OCI-M2 (cell line): ENCODE measurements at regions not wholly inside any gene's neighbourhood (a gene's known extent, or its start where the extent isn't known, plus 50 kb on each side); places are given as distances from the start of the nearest gene placed in this dataset.
"Not testable (repeated sequence)": the region's sequence is repeated elsewhere in the genome, so short reads cannot be mapped to it uniquely, and the experiment has no call there.

Experiments used
- DNase-seq: peaks from one replicate; lab custom pipeline; 2025; ENCODE audit not compliant: unreplicated experiment; lab: John Stamatoyannopoulos, UW

- DNase-seq, result no peak
Observed at GRCh38 chr9:79403495-79403894, 168.3 kb upstream of the TLE4 start.

GRCh38 chr9:79408200-79408599 lies 163.6 kb upstream of the TLE4 start:
- DNase-seq, result no peak

- DNase-seq, result no peak
Observed at GRCh38 chr9:79408617-79409016, 163.1 kb upstream of the TLE4 start.

DNA sequence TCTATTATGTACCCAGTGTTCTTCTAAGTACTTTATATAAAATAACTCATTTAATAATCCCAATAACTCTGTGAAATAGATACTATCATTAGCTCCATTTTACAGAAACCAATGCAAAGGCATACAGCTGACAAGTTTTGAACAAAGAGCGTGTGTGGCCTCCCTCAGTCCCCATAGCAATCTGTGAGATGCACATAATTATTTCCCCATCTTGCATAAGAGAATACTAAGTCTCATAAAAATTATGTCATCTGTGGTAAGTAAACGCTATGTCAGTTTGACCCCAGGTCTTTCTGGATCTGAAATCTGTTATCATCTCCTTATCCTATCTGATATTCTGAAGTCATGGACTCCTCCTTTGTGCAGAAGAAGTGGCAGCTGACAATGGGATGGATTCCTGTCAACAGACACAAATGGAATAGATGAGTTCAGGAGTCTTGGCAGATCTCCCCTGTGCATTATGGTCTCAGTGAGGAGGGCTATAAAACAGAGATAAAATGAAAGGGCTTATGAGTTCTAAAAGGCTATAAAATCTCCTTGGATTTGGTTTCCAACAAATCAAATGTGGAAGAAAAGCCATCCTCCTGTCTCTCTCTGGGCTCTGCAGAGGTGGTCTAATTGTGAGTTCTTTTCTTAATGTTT lies 162.5 kb upstream of the TLE4 start:
- no peak for DNase-seq

GRCh38 chr9:79425840-79426239 lies 145.9 kb upstream of the TLE4 start:
- DNase-seq, result no peak

GRCh38 chr9:79428422-79428821 lies 143.3 kb upstream of the TLE4 start:
- DNase-seq, result no peak

DNA sequence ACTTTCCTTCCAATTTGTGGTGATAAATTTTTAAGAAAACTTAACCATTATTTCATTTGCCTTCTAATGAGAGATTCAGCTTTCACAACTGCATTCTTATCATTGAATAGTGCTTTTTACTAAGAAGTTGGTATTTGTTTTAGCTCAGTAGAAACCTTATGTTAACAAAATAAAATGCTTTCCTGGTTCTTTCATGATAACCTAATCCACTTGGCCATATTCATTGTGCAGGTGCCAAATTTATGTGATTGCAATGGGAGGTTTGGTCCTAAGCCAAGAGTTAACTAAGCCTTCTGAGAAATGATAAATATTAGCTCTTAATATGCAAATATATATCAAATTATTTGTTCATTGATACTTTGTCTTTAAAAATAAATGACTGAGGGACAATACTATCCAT lies 141.1 kb upstream of the TLE4 start:
- DNase-seq, result no peak

DNA sequence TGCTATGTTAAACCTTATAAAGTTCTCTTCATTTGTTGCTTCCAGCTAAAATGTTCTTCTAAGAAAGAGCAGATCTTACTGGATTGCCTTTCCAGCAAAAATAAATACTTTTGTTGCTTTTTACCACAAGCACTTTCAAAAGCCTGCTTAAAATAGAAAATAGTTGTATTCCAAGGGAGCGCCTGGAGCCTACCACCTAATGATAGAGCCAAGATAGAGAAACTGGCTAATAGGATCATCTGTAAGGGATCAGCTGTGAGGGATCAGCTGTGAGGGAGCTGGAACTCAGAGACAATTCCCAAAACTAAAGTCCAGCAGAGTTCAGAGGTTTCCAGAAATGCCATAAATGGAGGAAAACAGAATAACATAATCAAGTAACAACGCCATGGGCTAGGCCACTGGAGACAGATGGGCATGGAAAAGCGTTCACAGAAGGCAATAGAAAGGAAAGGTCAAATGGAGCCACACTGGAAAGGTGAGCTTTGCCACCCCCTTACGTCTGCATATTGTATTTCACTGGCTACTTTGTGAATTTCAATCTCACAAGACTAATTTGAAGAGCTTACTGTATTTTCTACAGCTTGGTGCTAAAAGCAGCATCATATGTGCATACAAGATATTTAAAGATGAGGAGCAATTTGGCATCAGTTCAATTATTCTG lies 140.6 kb upstream of the TLE4 start:
- DNase-seq, result no peak

GRCh38 chr9:79432485-79432884 lies 139.3 kb upstream of the TLE4 start:
- no peak for DNase-seq

- no peak for DNase-seq
Observed at GRCh38 chr9:79433703-79434102, 138.1 kb upstream of the TLE4 start.

GRCh38 chr9:79439221-79439620 lies 132.5 kb upstream of the TLE4 start:
- not testable (repeated sequence) for DNase-seq

- no peak for DNase-seq
Observed at GRCh38 chr9:79446523-79447307, 125.0 kb upstream of the TLE4 start.

DNA sequence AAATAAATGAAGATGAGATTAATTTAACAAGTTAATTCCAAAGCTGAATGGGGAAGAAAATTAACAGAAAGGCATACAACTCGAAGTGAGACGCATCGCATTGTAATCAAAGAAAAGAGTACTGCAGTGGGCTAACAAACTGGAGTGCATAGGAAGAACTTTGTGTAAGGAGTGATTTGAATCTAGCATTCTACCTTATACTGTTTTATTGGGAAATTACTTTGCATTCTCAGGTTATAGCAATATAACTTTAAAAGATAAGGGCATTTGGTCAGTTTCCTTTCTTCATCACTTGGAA lies 124.5 kb upstream of the TLE4 start:
- no peak for DNase-seq

GRCh38 chr9:79447762-79448161 lies 124.0 kb upstream of the TLE4 start:
- DNase-seq, result no peak

DNA sequence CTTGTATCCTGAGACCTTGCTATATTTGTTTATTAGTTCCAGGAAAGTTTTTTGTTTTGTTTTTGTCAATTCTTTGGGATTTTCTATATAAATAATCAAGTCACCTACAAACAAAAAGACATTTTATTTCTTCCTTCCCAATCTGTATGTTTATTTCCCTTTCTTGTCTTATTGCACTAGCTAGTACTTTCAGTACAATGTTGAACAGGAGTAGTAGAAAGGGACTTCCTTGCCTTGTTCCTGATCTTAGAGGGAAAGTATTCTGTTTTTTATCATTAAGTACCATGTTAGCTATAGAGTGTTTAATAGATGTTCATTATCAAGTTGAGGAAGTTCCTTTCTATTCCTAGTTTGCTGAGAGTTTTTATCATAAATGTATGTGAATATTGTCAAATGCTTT lies 119.5 kb upstream of the TLE4 start:
- no peak for DNase-seq

- no peak for DNase-seq
Observed at GRCh38 chr9:79461712-79462111, 110.1 kb upstream of the TLE4 start.

- no peak for DNase-seq
Observed at GRCh38 chr9:79465156-79465555, 106.6 kb upstream of the TLE4 start.

DNA sequence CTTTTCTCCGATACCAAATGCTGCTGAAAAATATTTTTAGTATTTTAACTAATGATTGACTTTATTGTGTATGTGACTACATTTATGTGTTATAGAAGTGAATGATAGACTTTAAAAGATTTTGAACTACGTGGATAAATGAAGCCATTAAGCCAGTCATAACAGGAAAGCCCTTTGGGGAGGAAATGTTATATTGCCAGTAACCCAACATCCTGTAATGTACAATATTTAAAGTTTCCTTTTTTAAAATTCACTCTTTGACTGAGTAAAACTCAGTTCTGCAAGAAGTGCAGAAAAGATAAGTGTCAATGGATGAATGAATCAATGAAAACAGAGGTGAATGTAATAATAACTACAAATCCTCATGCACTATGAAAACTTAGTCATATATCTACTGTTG lies 102.6 kb upstream of the TLE4 start:
- no peak for DNase-seq

- DNase-seq, result no peak
Observed at GRCh38 chr9:79470954-79471353, 100.8 kb upstream of the TLE4 start.

- no peak for DNase-seq
Observed at GRCh38 chr9:79471580-79472543, 99.9 kb upstream of the TLE4 start.

DNA sequence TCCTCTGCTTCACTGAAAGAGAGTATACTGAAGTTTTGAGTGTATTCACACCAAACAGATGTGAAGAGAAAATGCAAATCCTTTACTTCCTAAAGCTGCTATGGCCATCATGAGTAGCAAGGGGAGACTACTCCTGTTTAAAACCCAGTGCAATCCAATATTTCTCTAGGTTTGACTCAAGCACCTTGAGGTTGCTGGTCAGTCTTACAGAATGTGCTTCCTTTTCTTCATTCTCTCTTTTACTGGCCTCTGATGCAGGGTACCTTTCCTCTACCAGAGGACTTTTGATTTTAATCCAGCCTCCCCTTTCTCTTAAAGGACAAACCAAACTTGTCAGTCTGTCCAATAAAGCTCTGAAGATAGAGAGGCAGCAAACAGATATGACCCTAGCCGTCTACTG lies 98.1 kb upstream of the TLE4 start:
- no peak for DNase-seq
